ENCODE measurements at regions not wholly inside any gene's neighbourhood (a gene's known extent, or its start where the extent isn't known, plus 50 kb on each side); places are given as distances from the start of the nearest gene placed in this dataset.

GRCh38 chr16:59783191-59783590, 1049.1 kb upstream of the GOT2 start:
- ATAC-seq (no peak), DNase-seq (no peak)
- no peak overlapping the region for H3K27ac Mint-ChIP-seq

DNA sequence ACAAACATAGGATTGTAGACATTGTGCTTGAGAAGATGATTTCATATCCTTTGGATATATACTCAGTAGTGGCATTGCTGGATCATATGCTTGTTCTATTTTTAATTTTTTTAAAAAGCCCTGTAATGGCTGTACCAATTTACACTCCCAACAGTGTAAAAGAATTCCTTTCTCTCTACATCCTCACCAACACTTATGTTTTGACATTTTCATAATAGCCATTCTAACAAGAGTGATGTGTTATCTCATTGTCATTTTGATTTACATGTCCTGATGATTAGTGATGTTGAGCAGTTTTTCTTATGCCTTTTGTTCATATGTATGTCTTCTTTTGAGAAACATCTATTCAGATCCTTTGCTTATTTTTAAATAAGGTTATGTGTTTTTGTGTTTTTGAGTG, 1039.2 kb upstream of the GOT2 start:
- DNase-seq (no peak), ATAC-seq (no peak)
- H3K36me3 Mint-ChIP-seq (ENCODE audit: low read depth) = no peaks in the 10 kb centered on the region
- H3K27me3 Mint-ChIP-seq = no peaks in the 10 kb centered on the region
- no peak overlapping the region for H3K27ac Mint-ChIP-seq
- no peak overlapping the region for H3K4me3 Mint-ChIP-seq
- H3K4me1 Mint-ChIP-seq = no peaks in the 10 kb centered on the region
- no peaks in the 10 kb centered on the region for H3K9me3 ChIP-seq (ENCODE audit: control insufficient read depth, low read length, poor library complexity, severe bottlenecking)

More at GRCh38 chr16:59783191-59783590, 1049.1 kb upstream of the GOT2 start:
- H3K9me3 ChIP-seq (ENCODE audit: control insufficient read depth, low read length, poor library complexity, severe bottlenecking) = no peaks in the 10 kb centered on the region
- no peak overlapping the region for H3K4me3 Mint-ChIP-seq
- H3K27me3 Mint-ChIP-seq = no peaks in the 10 kb centered on the region
- H3K4me1 Mint-ChIP-seq = no peaks in the 10 kb centered on the region
- no peaks in the 10 kb centered on the region for H3K36me3 Mint-ChIP-seq (ENCODE audit: low read depth)

- no peaks in the 10 kb centered on the region for H3K27me3 Mint-ChIP-seq
- no peak for ATAC-seq
Observed at GRCh38 chr16:59759296-59759695, 1025.2 kb upstream of the GOT2 start.

GRCh38 chr16:59758848-59759247, 1024.7 kb upstream of the GOT2 start:
- no peak for DNase-seq
- no peaks in the 10 kb centered on the region for H3K27me3 Mint-ChIP-seq
- H3K27ac Mint-ChIP-seq = no peak overlapping the region

More at GRCh38 chr16:59759296-59759695, 1025.2 kb upstream of the GOT2 start:
- H3K27ac Mint-ChIP-seq = no peak overlapping the region
- no peak overlapping the region for H3K4me3 Mint-ChIP-seq
- H3K36me3 Mint-ChIP-seq (ENCODE audit: low read depth) = no peaks in the 10 kb centered on the region
- H3K4me1 Mint-ChIP-seq = no peaks in the 10 kb centered on the region
- H3K9me3 ChIP-seq (ENCODE audit: control insufficient read depth, low read length, poor library complexity, severe bottlenecking) = no peaks in the 10 kb centered on the region
- no peak for DNase-seq

DNA sequence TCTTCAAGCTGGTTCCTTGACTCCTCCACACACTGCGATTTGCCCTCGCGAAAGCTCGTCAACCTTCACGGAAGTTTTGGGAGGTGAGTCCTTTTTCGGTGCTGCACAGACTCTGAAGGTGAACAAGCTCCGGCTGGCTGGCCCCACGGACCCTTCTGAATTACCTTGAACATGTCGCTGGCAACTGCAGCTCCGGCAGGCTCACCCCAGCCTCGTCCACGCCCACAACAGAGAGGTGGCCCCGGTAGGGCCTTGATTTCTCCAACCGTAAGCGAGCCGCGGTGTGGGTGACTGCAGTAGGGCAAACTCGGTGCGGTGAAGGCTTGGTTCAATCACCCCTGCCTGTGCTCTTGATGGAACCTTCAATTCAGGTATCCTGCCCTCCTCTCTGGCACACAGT, 1020.7 kb upstream of the GOT2 start:
- H3K9me3 ChIP-seq (ENCODE audit: control insufficient read depth, low read length, poor library complexity, severe bottlenecking) = no peaks in the 10 kb centered on the region
- Mint-ChIP-seq H3K4me1 (no peaks in the 10 kb centered on the region), H3K4me3 (no peak overlapping the region), H3K27ac (no peak overlapping the region), H3K27me3 (no peaks in the 10 kb centered on the region), H3K36me3 (ENCODE audit: low read depth) (no peaks in the 10 kb centered on the region)
- DNase-seq (no peak), ATAC-seq (no peak)

More at GRCh38 chr16:59758848-59759247, 1024.7 kb upstream of the GOT2 start:
- no peak overlapping the region for H3K4me3 Mint-ChIP-seq
- no peaks in the 10 kb centered on the region for H3K9me3 ChIP-seq (ENCODE audit: control insufficient read depth, low read length, poor library complexity, severe bottlenecking)
- ATAC-seq = no peak
- H3K36me3 Mint-ChIP-seq (ENCODE audit: low read depth) = no peaks in the 10 kb centered on the region
- H3K4me1 Mint-ChIP-seq = no peaks in the 10 kb centered on the region

- Mint-ChIP-seq H3K4me3 (no peak overlapping the region), H3K36me3 (ENCODE audit: low read depth) (no peaks in the 10 kb centered on the region), H3K4me1 (no peaks in the 10 kb centered on the region), H3K27ac (no peak overlapping the region), H3K27me3 (no peaks in the 10 kb centered on the region)
- no peaks in the 10 kb centered on the region for H3K9me3 ChIP-seq (ENCODE audit: control insufficient read depth, low read length, poor library complexity, severe bottlenecking)
- DNase-seq (no peak), ATAC-seq (no peak)
Observed at GRCh38 chr16:59749662-59750336, 1015.7 kb upstream of the GOT2 start.

DNA sequence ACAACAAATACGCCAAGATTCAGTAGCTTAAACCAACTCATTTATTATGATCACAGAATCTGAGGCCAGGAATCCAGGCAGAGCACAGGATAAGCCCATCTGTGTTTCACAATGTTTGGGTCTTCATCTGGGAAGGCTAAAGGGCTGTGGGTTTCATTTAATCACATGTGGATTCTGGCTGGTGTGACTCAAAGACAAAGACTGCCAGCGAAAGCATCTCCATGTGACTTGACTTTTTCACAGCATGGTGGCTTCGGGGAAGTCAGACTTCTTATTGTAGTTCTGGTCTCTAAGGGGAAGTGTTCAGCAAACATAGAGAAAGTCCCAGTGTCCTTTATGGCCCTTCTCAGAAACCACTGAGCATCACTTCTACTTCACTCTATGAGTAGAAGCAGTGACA, 1014.4 kb upstream of the GOT2 start:
- Mint-ChIP-seq H3K36me3 (ENCODE audit: low read depth) (no peaks in the 10 kb centered on the region), H3K27me3 (no peaks in the 10 kb centered on the region), H3K4me3 (no peak overlapping the region), H3K4me1 (no peaks in the 10 kb centered on the region), H3K27ac (no peak overlapping the region)
- no peak for DNase-seq
- H3K9me3 ChIP-seq (ENCODE audit: control insufficient read depth, low read length, poor library complexity, severe bottlenecking) = no peaks in the 10 kb centered on the region
- no peak for ATAC-seq

- H3K27ac Mint-ChIP-seq = no peak overlapping the region
- no peaks in the 10 kb centered on the region for H3K4me1 Mint-ChIP-seq
- DNase-seq = no peak
- no peak overlapping the region for H3K4me3 Mint-ChIP-seq
- ATAC-seq = no peak
- no peaks in the 10 kb centered on the region for H3K36me3 Mint-ChIP-seq (ENCODE audit: low read depth)
- no peaks in the 10 kb centered on the region for H3K27me3 Mint-ChIP-seq
- H3K9me3 ChIP-seq (ENCODE audit: control insufficient read depth, low read length, poor library complexity, severe bottlenecking) = no peaks in the 10 kb centered on the region
Observed at GRCh38 chr16:59743504-59743903, 1009.4 kb upstream of the GOT2 start.

GRCh38 chr16:59740858-59741257, 1006.7 kb upstream of the GOT2 start:
- no peaks in the 10 kb centered on the region for H3K27me3 Mint-ChIP-seq
- H3K27ac Mint-ChIP-seq = no peak overlapping the region
- H3K4me1 Mint-ChIP-seq = no peaks in the 10 kb centered on the region
- no peak for DNase-seq
- no peaks in the 10 kb centered on the region for H3K36me3 Mint-ChIP-seq (ENCODE audit: low read depth)
- no peaks in the 10 kb centered on the region for H3K9me3 ChIP-seq (ENCODE audit: control insufficient read depth, low read length, poor library complexity, severe bottlenecking)
- H3K4me3 Mint-ChIP-seq = no peak overlapping the region
- no peak for ATAC-seq

DNA sequence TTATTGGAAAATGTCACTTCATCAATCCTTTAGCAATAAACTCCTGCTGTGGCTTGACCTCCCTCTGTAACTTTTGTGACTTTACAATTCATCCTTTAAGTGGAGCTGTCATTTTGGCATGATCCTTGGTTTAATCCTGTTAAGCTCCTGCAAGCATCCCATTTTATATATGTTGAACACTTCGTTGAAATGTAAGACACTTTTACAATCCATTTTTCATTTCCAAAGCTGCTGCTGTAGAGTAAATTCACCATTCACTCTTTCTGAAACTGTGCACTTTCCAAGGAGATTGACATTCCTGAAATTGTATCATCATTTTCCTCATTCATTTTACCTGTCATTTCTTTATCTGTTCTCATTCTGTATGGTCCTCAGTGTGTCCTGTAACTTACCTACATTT, 1003.2 kb upstream of the GOT2 start:
- no peak for ATAC-seq
- no peak for DNase-seq
- H3K9me3 ChIP-seq (ENCODE audit: control insufficient read depth, low read length, poor library complexity, severe bottlenecking) = no peaks in the 10 kb centered on the region
- no peaks in the 10 kb centered on the region for H3K4me1 Mint-ChIP-seq
- no peaks in the 10 kb centered on the region for H3K27me3 Mint-ChIP-seq
- no peaks in the 10 kb centered on the region for H3K36me3 Mint-ChIP-seq (ENCODE audit: low read depth)
- H3K4me3 Mint-ChIP-seq = no peak overlapping the region
- H3K27ac Mint-ChIP-seq = no peak overlapping the region

- Mint-ChIP-seq H3K27me3 (no peaks in the 10 kb centered on the region), H3K27ac (no peak overlapping the region), H3K4me3 (no peak overlapping the region), H3K36me3 (ENCODE audit: low read depth) (no peaks in the 10 kb centered on the region), H3K4me1 (no peaks in the 10 kb centered on the region)
- ATAC-seq (no peak), DNase-seq (no peak)
- no peaks in the 10 kb centered on the region for H3K9me3 ChIP-seq (ENCODE audit: control insufficient read depth, low read length, poor library complexity, severe bottlenecking)
Observed at GRCh38 chr16:59733321-59733720, 999.2 kb upstream of the GOT2 start.

- H3K4me3 Mint-ChIP-seq = no peak overlapping the region
- H3K27ac Mint-ChIP-seq = no peak overlapping the region
- H3K36me3 Mint-ChIP-seq (ENCODE audit: low read depth) = no peaks in the 10 kb centered on the region
- H3K9me3 ChIP-seq (ENCODE audit: control insufficient read depth, low read length, poor library complexity, severe bottlenecking) = no peaks in the 10 kb centered on the region
- H3K27me3 Mint-ChIP-seq = no peaks in the 10 kb centered on the region
- no peak for DNase-seq
- no peaks in the 10 kb centered on the region for H3K4me1 Mint-ChIP-seq
- no peak for ATAC-seq
Observed at GRCh38 chr16:59729613-59730012, 995.5 kb upstream of the GOT2 start.

DNA sequence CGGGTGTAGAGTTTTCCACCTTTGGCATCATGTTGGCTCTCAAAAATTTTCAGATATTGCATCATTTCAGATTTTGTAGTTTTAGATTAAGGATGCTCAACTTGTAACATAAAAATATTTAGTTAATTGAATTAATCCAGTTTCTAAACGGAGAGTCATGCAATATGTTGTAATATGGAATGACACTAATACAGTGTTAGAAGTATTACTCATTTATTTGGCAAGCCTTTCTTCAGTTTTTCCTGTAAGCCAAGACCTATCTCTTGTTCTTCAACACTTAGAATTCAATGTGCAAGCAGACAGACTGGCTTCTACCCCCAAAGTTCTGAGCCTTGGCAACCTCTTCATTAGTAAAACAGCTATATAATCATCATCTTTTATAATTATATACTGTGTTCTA, 985.0 kb upstream of the GOT2 start:
- H3K4me3 Mint-ChIP-seq = no peak overlapping the region
- H3K36me3 Mint-ChIP-seq (ENCODE audit: low read depth) = no peaks in the 10 kb centered on the region
- H3K27ac Mint-ChIP-seq = no peak overlapping the region
- H3K4me1 Mint-ChIP-seq = no peaks in the 10 kb centered on the region
- ATAC-seq (no peak), DNase-seq (no peak)
- H3K9me3 ChIP-seq (ENCODE audit: control insufficient read depth, low read length, poor library complexity, severe bottlenecking) = no peaks in the 10 kb centered on the region
- H3K27me3 Mint-ChIP-seq = no peaks in the 10 kb centered on the region

DNA sequence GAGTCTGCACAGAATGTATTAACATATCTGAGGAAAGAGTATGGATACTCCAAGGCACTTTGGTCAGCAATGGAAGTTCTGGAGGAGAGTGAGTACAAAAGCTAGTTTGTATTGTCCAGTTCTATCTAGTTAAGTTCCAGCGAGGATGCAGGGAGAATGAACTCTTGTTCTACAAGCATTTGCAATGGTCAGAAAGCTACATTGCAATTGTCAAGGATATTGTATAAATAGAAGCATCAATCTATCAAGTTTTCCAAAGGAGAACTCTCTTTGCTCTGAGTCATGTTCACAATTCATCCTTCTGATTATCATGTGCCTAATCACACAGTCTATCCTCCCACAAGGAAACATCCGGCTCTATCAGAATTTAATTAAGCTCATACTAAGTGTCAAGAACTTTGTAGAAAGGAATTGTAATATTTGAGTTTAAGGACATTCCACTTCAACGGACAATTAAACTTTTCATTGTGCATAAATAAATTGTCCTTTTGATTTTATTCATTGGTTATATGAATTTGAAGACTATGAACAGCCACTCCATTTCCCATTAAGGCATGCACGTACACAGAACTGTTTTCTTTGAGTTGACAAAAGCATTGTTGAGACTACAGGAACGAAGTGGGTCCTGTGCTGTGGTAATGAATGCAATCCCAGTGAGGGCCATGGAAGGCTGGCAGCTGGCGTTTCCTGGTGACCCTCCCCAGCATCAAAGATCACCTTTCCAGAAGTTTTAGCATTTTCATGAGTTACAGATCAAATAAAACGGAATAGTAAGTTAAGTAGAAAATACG, 973.5 kb upstream of the GOT2 start:
- H3K36me3 Mint-ChIP-seq (ENCODE audit: low read depth) = no peaks in the 10 kb centered on the region
- no peak overlapping the region for H3K4me3 Mint-ChIP-seq

More for the DNA sequence above, 973.5 kb upstream of the GOT2 start:
- no peaks in the 10 kb centered on the region for H3K4me1 Mint-ChIP-seq
- H3K27me3 Mint-ChIP-seq = no peaks in the 10 kb centered on the region
- H3K9me3 ChIP-seq (ENCODE audit: control insufficient read depth, low read length, poor library complexity, severe bottlenecking) = no peaks in the 10 kb centered on the region
- DNase-seq (no peak), ATAC-seq (no peak)
- H3K27ac Mint-ChIP-seq = no peak overlapping the region

Measured in T-helper 17 cell (primary cell).